Erythroblast (primary cell): ENCODE measurements at regions not wholly inside any gene's neighbourhood (a gene's known extent, or its start where the extent isn't known, plus 50 kb on each side); places are given as distances from the start of the nearest gene placed in this dataset.

Source experiments
- DNase-seq, 2 experiments: peaks; one replicate each; lab custom pipeline; 2025; lab: John Stamatoyannopoulos, UW
- GATA1 ChIP-seq: IDR thresholded peaks from 2 replicates; pipeline ENCODE4 v1.6.1; 2011; ENCODE audit warnings: low read depth, mild to moderate bottlenecking, control low read depth, low read length, moderate library complexity
- POLR2A ChIP-seq: IDR thresholded peaks from 2 replicates; pipeline ENCODE4 v1.6.1; 2011; ENCODE audit warnings: mild to moderate bottlenecking, low read length

GRCh38 chr5:33316773-33317172 lies 124.0 kb upstream of the TARS1 start:
- TF ChIP-seq POLR2A (no peak), GATA1 (no peak)
- no peak for DNase-seq

GRCh38 chr5:33317271-33317670 lies 123.5 kb upstream of the TARS1 start:
- no peak for DNase-seq
- TF ChIP-seq GATA1 (no peak), POLR2A (no peak)

GRCh38 chr5:33319151-33319550 lies 121.6 kb upstream of the TARS1 start:
- no peak for TF ChIP-seq POLR2A
- TF ChIP-seq GATA1 = no peak
- DNase-seq = no peak

- no peak for TF ChIP-seq GATA1
- TF ChIP-seq POLR2A = no peak
These were observed 120.9 kb upstream of the TARS1 start for GRCh38 chr5:33319841-33320240.

GRCh38 chr5:33321026-33321425 lies 119.7 kb upstream of the TARS1 start:
- TF ChIP-seq GATA1 (no peak), POLR2A (no peak)
- no peak for DNase-seq

More at GRCh38 chr5:33319841-33320240, 120.9 kb upstream of the TARS1 start:
- DNase-seq = no peak

- no peak for TF ChIP-seq POLR2A
- no peak for TF ChIP-seq GATA1
- no peak for DNase-seq
These were observed 118.1 kb upstream of the TARS1 start for GRCh38 chr5:33322632-33323031.

- no peak for TF ChIP-seq POLR2A
- TF ChIP-seq GATA1 = no peak
- no peak for DNase-seq
These were observed 116.0 kb upstream of the TARS1 start for GRCh38 chr5:33324667-33325307.

- TF ChIP-seq GATA1 = no peak
- no peak for TF ChIP-seq POLR2A
- DNase-seq = no peak
These were observed 111.9 kb upstream of the TARS1 start for GRCh38 chr5:33328818-33329217.

- no peak for TF ChIP-seq GATA1
- TF ChIP-seq POLR2A = no peak
These were observed 110.9 kb upstream of the TARS1 start for GRCh38 chr5:33329891-33330290.

GRCh38 chr5:33330426-33330825 lies 110.3 kb upstream of the TARS1 start:
- no peak for TF ChIP-seq POLR2A
- TF ChIP-seq GATA1 = no peak

More at GRCh38 chr5:33329891-33330290, 110.9 kb upstream of the TARS1 start:
- DNase-seq = no peak

GRCh38 chr5:33330992-33331391 lies 109.8 kb upstream of the TARS1 start:
- no peak for DNase-seq
- no peak for TF ChIP-seq POLR2A
- TF ChIP-seq GATA1 = no peak

More at GRCh38 chr5:33330426-33330825, 110.3 kb upstream of the TARS1 start:
- DNase-seq = no peak

GRCh38 chr5:33332804-33333203 lies 108.0 kb upstream of the TARS1 start:
- TF ChIP-seq POLR2A (no peak), GATA1 (no peak)
- DNase-seq = no peak

GRCh38 chr5:33334829-33335228 lies 105.9 kb upstream of the TARS1 start:
- DNase-seq = no peak
- TF ChIP-seq GATA1 (no peak), POLR2A (no peak)

- TF ChIP-seq GATA1 = no peak
- TF ChIP-seq POLR2A = no peak
- DNase-seq = no peak
These were observed 103.7 kb upstream of the TARS1 start for GRCh38 chr5:33336891-33337636.
